HG03571 (cell line): ENCODE measurements at regions not wholly inside any gene's neighbourhood (a gene's known extent, or its start where the extent isn't known, plus 50 kb on each side); places are given as distances from the start of the nearest gene placed in this dataset.
A peak's percentile ranks its signal among the peaks of the same experiment; 100 is the strongest.
"Not testable (repeated sequence)": the region's sequence is repeated elsewhere in the genome, so short reads cannot be mapped to it uniquely, and the experiment has no call there.

Experiments
- ATAC-seq: cut with Tn5 transposase; IDR thresholded peaks from one replicate; pipeline ENCODE4 v1.9.1; 2021; ENCODE audit not compliant: unreplicated experiment

GRCh38 chr11:42417691-42418090, 894.1 kb upstream of the API5 start:
- ATAC-seq: no peak

GRCh38 chr11:42422090-42422489, 889.7 kb upstream of the API5 start:
- ATAC-seq: no peak

DNA sequence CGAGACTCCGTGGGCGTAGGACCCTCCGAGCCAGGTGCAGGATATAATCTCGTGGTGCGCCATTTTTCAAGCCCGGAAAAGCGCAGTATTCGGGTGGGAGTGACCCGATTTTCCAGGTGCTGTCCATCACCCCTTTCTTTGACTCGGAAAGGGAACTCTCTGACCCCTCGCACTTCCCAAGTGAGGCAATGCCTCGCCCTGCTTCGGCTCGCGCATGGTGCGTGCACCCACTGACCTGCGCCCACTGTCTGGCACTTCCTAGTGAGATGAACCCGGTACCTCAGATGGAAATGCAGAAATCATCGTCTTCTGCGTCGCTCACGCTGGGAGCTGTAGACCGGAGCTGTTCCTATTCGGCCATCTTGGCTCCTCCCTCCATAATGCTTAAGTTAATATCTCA, 876.9 kb upstream of the API5 start:
- not testable (repeated sequence) for ATAC-seq

GRCh38 chr11:42444406-42444805, 867.4 kb upstream of the API5 start:
- ATAC-seq: no peak

GRCh38 chr11:42462558-42463310, 849.1 kb upstream of the API5 start:
- no peak for ATAC-seq

DNA sequence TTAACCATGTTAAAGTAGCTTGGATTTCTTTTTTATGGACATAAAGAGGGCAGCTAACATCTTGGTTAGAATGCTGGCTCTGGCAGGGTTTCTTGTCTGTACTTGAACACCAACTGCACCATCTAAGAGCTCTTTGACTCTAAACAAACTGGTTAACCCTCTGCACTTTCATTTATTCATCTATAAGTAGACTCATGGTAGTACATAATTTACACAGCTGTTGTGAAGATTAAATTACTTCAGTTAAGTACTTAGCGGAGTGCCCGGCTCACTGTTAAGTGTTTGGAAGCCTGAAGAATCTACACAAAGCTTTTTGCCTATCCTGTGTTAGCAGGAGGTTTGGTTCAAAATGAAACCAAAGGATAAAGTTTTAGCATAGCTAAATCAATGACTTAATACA, 846.2 kb upstream of the API5 start:
- no peak for ATAC-seq

DNA sequence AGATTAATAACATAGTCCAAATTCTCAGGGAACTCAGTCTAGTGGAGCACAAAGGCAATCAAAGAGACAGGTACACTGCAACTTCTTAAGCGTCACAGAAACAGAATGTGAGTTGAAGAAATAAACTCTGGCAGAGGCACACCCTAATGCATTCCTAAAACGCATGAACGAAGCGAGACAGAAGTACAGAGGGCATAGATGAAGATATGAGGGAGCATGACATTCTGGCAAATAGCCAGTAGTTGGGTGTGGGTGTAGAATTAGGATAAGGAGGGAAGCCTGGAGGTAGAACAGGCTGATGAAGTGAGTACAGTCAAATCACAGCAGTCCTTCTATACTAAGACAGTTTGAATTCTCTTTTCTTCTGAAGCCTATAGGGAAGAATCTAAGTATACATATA, 838.7 kb upstream of the API5 start:
- no peak for ATAC-seq

DNA sequence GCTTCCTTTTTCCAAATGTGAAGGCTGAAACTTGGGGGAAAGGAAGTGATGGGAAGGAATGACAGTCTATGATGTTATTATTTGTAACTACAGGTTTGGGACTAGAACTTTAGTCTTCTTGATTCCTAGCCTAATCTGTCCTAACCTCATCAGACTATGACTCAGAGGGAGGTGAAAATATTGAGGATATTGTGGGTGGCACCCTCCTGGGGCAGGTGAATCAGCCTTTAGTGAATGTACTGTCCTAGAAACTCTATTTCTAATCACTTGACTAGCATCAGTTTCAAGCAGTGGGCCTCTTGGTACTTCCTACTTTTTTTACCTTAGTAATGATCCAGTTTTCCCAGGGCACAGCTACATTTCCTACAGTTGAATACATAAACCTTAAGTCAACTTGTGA, 829.0 kb upstream of the API5 start:
- ATAC-seq: no peak

DNA sequence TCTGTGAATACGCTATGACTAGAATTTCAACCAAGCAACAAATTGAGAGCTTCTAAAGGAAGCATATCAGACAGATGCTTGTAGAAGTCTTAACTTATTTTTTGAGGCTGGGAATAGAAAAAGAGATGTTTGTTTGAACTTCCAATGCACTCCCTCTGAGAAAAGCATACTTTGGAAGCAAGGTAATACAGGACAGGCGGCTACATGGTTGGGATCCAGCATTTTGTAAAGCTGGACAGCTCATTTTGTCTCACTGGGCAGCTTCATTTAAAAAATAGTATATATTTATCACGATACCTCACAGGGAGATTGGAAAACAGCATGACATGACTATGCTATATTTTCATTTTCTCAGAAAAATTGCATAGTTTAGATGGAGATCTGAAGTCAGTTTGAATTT, 821.3 kb upstream of the API5 start:
- ATAC-seq: no peak

- ATAC-seq: no peak
These were observed 817.3 kb upstream of the API5 start for GRCh38 chr11:42494459-42494858.

GRCh38 chr11:42498971-42499370, 812.8 kb upstream of the API5 start:
- no peak for ATAC-seq

GRCh38 chr11:42502151-42502550, 809.6 kb upstream of the API5 start:
- ATAC-seq: no peak

DNA sequence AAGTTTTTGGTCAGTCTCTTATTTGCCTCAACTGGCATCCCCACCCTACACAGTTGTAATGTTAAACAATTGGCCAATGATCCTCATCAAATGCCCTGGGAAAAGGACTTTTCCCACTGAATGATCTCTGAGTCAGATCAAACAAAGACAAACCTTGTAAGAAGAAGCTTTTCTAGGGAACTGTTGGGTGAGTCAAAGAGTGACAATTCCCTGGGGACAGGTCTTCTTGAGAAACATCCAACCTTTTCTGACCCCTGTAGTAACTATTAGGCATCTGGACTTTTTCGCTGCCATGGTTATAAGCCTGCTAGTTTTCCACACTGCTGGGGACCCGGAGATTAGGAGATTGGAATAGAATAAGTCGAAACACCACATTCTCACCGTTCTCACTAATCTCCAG, 789.8 kb upstream of the API5 start:
- no peak for ATAC-seq

GRCh38 chr11:42524534-42525227, 787.1 kb upstream of the API5 start:
- peak; percentile 91 for ATAC-seq

GRCh38 chr11:42526426-42526825, 785.4 kb upstream of the API5 start:
- ATAC-seq: no peak

GRCh38 chr11:42528471-42528870, 783.3 kb upstream of the API5 start:
- ATAC-seq: no peak

- ATAC-seq: no peak
These were observed 782.9 kb upstream of the API5 start for GRCh38 chr11:42528911-42529310.

GRCh38 chr11:42536611-42537360, 775.0 kb upstream of the API5 start:
- no peak for ATAC-seq

DNA sequence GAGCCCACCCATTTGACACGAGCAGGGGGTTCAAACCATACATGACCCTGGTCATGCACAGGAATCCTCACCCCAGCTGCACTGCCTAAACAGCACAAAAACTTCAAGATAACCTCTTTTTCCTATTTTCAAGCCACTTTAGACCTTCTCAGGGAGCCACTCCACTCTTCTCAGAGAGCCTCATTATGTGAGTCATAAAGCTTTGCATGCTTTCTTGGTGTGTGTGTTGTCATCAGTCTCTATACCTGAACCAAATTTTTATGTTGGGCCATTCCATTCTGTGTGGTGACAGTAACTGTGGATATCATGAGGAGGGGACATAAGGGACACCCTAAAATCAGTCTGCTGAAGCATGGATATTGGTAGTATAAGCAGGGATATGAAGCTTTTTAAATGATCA, 769.5 kb upstream of the API5 start:
- ATAC-seq: no peak

- no peak for ATAC-seq
These were observed 767.9 kb upstream of the API5 start for GRCh38 chr11:42543844-42544419.

DNA sequence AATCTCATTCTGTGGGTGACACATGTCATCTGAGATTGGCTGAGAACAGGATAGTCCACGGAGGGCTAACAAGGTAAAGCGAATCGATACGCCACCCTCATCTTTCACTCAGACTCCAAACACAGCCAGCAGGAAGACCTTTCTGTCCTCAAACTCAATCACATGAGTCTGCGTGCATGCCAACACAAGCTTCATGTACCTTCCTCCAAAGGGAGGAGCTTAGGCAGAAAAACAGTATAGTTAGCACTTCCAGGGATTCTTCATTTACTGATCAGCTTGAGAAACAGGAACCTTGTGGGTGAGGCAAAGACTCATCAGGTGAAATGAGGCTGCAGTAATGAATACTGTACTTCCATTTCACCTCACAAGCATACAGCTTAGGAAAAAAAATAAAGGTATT, 767.1 kb upstream of the API5 start:
- no peak for ATAC-seq

GRCh38 chr11:42545954-42546353, 765.8 kb upstream of the API5 start:
- ATAC-seq: no peak
